SKM-1 (cell line): ENCODE measurements at regions not wholly inside any gene's neighbourhood (a gene's known extent, or its start where the extent isn't known, plus 50 kb on each side); places are given as distances from the start of the nearest gene placed in this dataset.

Experiments
- DNase-seq: peaks from one replicate; lab custom pipeline; 2025; ENCODE audit not compliant: unreplicated experiment; lab: John Stamatoyannopoulos, UW

DNA sequence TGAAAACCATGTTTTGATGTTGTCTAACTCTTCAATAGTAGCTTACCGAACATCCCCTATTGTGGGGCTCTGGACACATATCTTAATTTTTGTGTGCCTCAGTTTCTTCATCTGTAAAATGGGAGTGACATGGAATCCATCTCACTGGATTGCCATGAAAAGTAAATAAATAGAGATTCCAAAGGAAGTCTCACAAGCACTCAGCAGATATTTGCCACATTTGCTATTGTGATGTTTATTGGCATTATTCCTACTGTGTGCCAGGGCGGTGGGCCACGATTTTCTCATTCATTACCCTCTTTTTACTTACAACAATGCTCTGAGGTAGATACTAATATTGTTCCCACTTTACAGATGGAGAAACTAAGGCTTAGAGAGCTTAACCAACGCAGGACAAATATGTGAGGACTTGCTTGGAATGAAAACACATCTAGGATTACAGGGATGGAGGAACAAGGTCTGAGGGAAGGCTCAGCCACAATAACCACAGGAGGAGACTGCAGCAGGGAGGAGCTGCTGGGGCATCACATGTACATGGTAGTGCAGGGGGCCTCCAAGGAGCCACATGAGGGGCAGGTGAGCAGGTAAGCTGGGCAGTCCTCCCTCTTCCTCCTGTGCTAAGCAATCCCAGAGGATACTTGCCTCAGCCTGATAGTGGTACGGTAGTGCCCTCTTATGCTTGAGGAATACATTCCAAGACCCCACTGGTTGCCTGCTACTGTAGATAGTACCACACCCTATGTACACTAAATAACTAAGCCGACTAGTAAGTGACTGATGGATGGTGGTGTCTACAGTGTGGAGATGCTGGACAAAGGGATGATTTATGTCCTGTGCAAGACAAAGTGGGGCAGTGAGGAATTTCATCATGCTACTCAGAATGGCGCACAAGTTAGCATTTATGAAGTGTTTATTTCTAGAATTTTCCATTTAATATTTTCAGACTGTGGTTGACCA, 176.9 kb downstream of the FOXA2 start:
- no peak for DNase-seq

DNA sequence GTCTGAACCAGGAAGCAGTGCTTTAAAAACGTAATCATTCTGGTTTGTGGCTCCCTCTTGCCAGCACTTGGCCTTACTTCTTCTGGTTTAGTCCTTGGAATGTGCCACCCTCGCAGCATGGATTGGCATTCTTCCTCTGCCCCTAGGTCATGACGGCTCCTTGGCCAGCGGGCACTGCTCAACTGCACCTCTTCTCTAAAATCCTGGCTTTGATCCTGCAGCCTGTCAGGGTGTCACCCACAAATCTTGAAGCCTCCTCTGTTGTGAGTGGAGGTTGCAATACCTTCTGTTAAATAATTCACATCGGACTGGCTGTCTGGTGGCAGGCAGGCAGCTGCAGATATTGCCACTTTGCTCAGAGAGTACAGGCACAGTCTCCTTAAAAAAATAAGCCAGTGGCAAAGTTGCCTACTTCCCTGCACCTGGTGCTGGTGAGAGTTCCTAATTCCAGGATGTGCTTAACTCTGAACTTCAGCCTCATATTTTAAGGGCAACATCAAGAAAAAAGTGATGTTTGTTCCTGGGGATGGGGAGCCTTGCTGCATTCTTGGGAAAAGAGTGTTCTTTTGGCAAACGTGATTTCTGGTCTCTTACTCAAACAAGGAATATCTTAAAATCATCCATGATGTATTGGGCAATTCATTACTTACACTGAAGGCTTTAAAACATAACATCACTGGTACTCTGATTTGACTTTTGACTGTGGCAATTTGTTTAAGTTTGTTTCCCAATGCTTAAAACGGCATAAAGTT, 179.8 kb downstream of the FOXA2 start:
- no peak for DNase-seq

DNA sequence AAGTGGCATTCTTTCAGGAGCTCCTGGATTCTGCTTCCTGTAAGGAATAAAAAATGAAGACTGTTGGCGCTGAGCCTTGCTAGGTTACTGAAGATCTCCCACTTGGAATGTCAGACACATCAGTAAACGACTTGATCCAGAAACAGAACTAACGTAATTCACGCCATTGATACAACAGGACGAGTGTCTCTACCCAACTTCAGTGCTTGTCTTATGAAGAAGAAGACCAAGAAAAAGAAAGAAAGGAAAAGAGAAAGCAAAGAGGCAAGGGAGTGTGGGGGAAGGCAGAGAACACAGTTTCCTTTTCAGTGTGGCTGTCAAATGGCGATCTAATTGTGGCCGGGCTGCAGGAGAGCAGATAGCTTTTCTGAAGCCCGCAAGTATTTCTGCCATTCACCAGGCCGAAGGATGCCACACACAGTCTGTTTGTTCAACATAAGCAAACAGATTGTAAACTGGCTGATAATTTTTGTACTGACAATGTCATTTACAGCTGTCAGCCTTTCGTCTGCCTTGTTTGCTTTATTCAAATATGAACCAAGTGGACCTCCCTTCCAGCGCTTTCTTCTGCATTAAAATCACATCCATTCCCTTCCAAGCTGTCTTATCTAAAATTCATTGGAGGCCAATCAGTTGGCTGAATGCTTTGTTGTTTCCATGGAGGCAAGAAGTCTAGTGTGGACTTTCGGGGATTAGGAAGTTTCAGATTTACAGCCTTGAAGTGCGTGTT, 180.6 kb downstream of the FOXA2 start:
- DNase-seq: no peak

DNA sequence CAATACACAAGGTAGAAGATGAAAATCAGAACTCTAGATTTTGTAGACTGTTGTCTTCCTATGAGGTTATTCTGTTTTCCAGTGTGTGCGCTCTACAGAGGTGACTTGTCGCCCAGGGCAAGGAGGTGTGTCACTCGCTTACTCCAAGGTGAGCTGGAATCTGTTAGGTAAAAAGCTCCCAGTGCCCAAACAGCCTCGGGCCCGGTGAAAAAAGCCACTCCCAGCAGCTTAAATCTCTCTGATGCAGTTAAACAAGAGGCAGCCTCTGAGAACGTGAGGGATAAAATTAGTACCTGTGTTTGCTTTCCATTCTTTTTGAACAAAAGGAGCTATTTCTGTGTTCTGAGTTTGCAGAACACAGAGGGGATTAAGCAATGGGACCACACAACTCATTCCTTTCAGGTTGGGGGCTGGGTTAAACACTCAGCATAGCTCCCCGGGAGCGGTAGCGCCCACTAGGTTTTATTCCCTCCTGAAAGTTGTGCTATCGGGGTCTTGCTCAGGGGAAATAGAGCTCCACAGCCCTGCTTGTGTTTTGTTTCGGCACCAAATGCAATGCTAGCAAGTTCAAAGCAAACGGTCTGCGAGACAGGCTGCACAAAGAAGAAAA, 181.2 kb downstream of the FOXA2 start:
- no peak for DNase-seq

DNA sequence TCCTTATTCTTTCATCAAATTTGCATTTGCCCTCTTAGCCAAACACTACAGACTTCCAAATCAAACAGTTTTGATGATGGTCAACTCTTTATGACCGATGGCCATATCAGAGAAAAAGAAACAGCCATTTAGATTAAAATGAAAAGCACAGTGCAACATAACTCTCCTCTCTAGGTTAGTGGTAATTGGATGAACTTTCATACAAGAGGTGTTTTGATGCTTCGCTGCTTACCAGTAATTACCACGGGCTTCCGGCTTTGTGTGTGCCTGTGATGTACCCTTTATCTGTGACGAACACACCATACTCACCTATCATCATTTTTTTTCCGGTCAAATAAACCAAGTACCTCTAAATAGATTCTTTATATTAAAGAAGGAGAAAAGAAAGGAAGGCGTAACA, 181.8 kb downstream of the FOXA2 start:
- DNase-seq: no peak

DNA sequence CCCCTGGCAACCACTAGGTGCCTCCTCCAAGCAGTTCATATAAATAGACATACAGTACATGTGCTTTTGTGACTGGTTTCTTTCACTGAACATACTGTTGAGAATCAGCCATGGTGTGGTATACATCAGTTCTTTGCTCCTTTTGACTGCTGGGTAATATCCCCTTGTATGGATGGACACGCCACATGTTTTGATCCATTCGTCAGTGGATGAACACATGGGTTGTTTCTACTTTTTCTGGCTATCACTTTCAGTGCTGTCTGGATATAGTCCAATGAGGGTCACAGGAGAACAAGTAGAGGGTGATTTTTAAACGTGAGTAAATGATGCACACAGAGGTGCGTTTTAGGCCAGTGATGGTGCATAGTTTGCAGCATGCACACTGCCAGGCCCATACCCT, 183.9 kb downstream of the FOXA2 start:
- no peak for DNase-seq

DNA sequence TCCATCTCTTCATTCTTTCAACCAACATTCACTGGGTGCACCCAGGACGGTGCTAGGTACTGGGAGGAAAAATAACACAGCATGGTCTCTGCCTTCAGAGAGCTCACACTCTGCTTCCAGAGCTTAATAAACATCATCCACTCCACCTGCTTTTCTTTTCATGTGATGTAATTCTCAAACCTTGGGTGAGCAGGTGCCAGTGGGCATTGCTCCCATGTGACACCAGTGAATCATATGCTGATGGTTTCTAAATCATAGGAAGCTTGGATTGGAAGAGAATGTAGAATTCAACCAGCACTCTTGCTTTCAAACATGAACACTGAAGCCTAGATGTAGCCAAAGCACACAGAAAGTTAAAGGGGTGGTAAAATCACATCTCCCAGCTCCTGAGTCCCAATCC, 189.8 kb downstream of the FOXA2 start:
- DNase-seq: no peak

DNA sequence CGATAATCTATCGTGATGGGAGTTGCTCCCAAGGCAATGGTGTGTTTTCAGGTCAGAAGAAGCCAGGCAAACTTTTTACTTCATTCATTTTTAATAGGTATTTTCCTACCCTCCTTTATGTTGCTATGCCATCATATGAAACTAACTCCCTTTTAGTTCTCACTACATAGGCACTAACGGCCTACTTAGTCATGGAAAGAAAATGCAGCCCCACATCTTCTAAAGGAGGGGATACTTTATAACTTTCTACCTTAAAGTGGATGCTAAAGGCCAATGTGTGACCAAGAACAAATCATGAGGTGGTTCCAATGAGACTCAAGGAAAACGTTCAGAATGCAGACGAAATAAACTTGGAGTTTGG, 193.8 kb downstream of the FOXA2 start:
- DNase-seq: no peak

DNA sequence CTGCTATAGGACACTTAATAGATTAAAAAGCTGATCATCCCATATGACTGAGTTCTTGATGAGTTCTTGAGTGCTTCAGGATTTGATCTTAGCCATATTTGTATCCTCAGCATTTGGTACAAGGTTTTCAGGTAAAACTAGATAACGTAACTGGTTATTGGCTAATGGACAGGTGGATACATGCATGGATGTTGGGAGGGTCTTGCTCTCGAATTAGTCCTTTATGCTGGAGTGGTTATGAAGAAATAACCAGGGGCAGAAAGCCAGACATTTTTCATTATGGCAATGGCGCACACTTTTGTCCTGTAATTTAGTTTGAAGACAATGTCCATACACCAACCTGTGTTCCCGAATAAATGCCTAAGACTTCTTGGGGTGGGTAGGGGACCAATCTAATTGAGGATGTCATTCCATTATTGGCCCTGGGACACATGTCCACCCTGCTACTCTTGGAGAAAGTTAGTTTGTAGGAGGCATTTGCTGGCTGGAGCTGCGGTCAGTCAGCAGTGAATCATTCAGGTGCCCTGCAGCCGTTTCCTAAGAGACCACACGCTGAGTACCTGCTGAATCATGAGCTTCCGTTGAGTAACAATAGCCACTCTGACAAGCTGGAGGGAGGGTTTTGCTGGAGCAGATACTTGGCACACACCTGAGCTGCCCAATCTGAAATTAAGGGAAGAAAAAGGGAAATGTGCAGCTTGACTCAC, 194.4 kb downstream of the FOXA2 start:
- DNase-seq: no peak

DNA sequence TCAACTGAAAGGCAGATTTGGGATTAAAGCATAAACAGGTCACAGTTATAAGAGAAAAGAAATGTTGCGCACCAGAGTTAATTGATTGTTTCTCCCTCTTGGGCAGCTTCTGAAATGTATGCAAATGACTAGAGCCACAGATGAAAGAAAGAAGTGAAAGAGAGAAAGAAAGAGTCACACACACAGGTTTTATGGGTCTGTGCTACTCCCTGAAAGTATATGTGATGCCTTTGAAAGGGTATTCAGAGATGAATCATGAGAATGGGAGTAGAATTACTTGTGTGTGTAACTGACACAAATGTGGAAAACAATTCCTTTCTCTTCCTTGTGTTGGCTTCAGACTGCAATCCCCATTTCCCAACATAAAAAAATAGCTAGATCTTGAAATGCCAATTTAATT, 196.9 kb downstream of the FOXA2 start:
- no peak for DNase-seq

DNA sequence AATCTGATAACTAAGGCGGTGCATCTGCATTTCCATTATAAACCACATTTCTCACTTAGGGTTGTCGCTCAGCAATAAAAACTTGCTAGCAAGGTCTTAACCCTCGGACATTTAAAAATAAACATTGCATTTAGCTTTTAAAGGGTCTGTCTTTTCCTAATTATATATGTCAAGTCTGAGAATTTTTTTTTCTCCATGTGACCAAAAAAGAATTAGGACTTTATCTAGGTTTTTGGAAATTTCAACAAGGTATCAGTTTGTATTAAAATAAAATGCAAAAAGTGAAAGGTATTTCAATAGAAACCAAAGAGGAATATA, 198.1 kb downstream of the FOXA2 start:
- no peak for DNase-seq

DNA sequence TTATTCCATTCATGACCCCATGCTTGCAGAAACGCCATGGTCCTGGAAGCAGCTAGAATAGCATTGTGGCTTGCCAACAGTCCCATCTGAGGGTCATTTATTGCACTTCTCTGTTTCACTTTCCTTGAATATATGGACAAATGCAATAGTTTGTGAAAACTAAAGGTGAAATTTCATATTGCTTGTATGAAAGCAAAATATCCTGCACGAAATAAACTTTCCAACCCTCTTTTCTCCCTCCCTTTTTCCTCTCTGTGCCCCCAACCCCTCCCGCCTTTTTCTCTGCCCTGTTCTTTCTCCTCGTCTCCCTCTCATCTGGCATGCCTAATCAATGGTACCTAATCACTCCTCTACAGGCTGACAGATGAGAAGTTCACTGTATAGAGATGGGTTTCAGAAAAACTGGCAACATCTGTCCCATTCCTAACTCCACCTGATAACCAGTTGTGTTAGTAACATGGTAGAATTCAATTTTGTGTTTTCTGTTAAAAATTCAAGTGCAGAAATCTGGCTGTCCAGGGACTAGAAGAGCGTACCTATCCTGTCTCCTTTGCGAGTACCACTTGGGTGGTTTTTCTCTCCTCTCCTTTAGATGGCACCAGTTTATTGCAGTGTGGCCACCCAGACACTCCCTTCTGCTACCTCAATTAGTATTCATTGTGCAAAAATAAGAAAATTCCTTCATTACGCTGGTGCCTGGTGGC, 198.6 kb downstream of the FOXA2 start:
- no peak for DNase-seq

DNA sequence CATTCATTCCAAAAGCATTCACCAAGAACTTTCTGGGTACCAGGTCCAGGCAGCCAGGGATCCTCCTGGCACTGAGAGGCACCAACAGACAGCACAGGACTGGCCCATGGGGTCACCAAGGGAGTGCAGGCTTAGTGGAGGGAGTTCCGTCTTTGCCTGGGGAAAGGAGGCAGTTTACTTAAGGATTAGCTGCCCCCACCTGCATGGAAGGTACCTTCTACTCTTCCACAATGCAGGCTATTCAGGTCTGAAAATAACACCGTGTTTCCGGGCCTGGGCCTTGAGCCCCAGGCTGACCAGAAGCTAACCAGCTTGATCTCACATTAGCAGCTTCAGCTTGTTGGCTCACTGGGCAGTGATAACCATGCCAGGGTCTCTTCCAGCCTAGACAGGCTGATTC, 199.4 kb downstream of the FOXA2 start:
- no peak for DNase-seq

DNA sequence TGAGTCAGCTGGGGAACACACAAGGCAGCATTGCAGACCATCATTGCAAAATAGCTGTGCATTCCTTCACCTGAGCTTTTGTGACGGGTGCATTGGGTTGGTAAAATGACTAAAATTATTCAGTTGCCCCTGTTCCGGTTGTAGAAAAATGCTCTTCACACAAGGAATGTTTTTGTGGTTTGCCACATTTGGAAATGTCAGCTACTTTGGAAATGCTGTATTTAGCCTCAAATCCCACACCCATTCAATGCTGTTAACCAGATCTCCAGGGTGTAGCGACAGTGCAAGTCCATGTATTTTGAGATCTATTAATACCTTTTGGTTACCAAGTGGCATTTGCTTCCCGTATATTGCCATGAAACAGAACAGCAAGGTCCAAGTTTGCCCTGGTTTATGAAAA, 201.2 kb downstream of the FOXA2 start:
- DNase-seq: no peak

DNA sequence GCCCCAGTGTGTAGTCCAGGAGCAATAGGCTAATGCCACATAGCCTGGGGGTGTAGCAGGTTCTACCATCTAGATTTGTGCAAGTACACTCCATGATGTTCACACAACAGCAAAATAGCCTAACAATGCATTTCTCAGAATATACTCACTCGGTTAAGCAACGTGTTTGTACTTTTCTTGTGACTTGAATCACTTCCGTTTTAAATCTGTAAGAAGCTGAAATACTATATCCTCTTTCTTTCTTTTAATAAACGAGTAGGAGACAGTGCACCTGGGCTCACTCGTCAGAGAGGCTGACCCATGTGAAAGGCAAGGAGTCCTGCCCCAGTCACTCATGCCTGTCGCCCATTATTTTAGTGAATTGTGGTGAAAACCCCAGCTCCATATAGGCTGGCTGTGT, 201.6 kb downstream of the FOXA2 start:
- DNase-seq: no peak

DNA sequence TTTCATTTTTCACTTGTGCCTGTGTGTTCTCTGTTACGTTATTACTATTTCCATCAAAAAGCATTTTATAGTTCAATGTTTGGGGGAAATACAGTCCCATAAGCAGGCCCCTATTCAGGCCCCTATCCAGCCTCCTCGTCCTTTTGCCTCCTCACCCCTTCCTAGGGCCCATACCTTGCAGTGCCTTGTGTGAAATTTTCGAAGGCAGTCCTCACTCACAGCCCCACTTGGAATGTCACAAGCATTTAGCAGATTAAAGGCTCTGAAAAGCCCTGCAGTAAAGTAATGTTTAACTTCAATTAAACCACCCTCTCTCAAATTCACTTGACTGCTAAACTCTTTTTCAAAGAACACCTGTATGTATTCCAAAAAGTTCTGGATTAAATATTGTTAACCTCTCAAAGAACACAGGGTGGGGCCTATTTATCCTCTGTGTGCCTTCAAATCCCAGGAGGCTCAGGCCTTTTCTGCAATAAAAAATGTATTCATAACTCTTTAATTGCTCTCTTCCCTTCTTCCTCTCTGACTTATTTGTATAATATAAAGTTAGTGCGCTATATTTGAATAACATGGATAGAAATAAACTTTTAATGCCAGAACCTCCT, 202.5 kb downstream of the FOXA2 start:
- no peak for DNase-seq

DNA sequence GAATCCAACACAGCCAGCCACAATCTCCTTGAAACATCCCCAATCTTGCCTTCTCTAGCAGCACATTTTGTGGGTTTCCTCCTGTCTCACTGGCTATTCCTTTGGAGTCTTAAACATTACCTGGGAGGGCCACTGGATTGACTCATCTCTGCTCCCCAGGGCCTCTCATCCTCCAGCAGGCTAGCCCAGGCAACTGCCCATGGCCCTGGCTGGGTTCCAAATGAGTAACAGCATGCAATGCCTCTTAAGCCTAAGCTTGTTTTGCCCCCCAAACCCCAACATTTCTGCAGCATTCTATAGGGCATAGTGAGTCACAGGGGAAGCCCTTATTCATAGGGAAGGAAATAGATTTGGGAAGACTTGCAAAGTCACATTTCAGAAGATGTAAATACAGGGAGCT, 204.9 kb downstream of the FOXA2 start:
- no peak for DNase-seq

DNA sequence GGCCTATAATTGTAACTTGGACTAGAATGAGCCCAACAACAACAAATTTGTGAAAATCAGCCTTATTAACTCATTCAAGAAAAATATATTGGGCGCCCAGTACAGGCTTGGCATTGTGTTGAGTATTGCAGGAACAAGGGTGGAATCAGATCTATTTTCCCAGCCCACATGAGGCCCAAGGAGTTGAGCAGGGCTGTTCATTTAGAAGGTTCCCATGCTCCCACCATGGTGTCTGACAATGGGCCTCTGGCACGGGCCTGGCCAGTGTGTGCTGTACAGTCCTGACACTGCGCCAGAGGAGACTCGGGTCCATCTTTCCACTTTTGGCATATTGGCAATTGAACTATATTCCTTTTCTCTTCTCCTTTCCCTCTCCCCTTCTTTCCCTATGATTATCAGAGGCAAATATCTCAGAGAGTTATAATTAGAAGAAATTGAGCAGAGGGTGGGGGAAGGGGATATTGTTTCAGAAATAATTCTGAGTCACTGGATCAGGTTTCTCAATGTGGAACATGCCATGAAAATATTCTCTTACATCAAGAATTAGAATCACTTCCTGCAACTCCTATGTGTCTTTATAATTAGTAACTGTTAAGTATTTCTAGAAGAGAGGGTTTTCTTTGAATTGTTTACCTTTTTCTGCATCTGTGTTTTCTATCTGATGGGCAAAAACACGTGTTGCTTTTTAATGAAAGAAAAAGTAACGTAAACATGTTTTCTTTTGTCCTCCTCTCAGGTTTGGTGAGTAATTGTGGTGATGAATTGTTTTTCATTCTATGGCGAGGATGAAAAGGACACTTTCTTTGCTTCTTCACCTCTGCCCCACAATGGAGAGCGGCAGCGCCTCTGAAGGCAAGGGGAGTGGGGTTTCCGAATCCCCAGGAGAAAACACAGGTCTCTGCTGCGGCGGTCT, 209.4 kb downstream of the FOXA2 start:
- DNase-seq: no peak

DNA sequence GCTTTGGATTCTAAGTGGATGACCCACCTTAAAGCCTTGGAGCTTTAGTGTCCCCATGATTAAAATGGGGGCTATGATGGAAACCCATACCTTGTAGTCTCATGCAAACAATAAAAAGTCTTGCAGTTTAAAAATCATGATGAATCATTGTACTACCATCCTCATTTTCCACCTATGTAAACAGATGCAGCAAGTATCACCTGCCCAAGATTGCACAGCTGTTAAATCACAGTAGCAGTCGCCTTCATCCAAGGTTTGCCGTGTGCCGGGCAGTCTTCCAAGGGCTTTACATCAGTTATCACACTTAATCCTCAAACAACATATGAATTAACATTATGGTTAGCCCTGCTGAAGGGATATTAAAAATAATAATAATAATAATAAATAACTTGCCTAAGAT, 210.3 kb downstream of the FOXA2 start:
- DNase-seq: no peak
